GM18520 (cell line): ENCODE measurements at regions not wholly inside any gene's neighbourhood (a gene's known extent, or its start where the extent isn't known, plus 50 kb on each side); places are given as distances from the start of the nearest gene placed in this dataset.

Experiments used
- ATAC-seq: cut with Tn5 transposase; IDR thresholded peaks from one replicate; pipeline ENCODE4 v1.9.1; 2021; ENCODE audit not compliant: unreplicated experiment

- ATAC-seq = no peak
These were observed 142.5 kb upstream of the FERMT1 start for GRCh38 chr20:6265204-6265904.

GRCh38 chr20:6253396-6253795 is 130.6 kb upstream of the FERMT1 start:
- no peak for ATAC-seq

GRCh38 chr20:6245436-6245835 is 122.6 kb upstream of the FERMT1 start:
- ATAC-seq = no peak

DNA sequence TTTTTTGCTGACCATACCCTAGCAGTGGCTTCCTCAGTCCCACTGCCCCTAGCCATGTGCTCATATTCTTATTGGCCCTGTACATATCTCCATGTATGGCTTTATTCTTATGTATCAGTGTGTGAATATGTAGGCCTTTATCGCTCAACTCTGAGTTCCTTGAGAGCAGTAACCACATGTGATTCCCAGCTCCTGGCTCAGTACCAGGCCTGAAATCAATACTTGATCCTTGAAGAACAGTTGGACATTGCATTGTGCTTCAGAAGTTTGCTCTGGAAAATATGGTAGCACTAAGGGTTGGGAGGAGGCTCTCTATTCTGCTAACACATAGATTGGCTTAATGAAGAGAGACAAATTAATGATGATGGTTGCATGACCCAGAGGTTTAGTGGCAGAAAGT is 118.8 kb upstream of the FERMT1 start:
- ATAC-seq = no peak

GRCh38 chr20:6240059-6240458 is 117.2 kb upstream of the FERMT1 start:
- ATAC-seq = no peak

DNA sequence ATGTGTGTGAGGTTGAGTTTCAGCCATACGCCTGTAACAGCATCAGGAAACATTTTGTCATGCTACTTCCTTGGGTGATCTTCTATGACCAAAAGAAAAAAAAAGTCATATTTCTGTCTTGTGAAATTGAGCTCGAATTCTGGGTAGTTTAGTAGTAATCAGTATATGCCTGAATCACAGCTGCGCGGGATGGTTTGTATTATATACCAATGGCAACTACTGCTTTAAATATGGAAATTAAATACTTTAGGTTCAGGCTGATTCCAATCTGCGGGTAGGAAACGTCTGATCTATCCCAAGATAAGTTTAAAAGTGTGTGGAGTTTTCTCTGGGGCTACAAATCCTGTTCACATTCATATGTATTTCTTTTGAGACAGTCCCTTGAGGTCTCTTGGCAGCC is 115.6 kb upstream of the FERMT1 start:
- ATAC-seq = no peak

DNA sequence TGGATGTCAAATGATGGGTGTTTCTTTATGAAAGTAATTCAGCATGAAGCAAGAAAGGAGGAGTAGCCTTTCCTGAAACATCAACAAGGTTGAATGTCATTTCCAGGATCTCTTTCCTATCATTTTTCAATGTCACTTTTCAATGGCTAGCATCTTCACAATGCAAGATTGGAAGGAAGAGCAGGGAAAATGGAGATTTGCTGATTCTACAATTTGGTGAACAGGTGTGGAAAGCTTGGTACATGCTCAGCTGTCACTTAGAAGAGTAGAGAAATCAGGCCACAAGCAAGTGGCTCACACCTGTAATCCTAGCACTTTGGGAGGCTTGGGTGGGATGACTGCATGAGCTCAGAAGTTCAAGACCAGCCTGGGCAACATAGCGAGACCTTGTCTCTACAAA is 112.7 kb upstream of the FERMT1 start:
- no peak for ATAC-seq

DNA sequence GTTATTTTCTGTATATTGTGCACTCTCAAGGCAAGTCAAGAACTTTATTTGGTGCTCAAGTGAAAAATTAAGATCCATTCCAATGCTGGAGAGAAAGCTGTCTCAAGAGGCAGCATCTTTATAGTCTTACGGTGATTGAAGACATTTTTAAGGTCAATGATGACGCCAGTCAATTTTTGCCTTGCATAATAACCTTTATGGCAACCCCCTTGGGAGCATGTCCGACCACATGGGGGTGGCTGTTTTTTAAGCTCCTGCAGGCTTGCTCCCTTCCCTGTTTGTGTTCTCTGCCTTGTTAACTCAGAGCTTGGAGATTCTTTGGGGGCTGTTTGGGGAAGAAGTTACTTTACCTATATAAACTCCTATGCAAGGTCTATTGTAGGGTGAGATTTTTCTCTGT is 109.6 kb upstream of the FERMT1 start:
- ATAC-seq = no peak

DNA sequence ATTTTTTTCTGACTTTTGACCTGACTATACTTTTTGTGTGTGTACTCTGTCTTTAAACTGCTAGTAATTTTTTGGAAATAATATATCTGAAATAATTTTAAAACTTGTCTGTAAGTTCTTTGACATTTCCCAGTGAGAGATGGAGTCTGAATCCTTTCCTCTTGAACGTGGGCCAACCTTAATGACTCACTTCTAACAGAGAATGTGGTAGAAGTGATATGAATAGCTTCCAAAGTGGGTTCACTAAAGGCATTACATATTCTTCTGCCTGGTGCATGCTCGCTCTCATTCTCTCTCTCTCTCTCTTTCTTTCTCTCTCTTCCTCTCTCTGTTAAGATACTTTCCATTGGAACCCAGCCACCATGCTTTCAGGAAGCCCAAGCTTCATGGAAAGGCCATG is 108.7 kb upstream of the FERMT1 start:
- no peak for ATAC-seq

DNA sequence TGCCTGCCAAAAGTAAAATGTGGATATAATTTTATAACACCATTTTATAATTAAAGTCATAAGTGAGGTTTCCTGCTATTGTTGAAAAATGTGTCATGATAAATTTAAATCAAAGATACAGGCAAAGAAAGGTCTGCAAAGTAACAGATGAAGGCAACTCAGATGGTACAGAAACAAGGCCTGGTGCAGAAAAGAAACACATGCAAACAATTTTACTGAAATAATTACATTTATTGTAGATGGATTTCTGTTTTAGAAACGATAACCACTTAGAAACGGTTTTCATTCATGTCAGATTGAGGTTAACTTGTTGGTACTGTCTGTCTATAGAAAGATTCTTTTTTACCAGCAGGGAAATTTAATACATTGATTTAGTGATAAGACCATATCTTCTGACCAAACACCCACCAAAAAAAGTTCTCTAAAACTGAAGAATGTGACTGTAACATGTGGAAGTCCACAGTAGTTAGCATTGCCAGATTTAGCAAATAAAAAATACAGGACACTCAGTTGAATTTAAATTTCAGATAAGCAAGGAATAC is 105.5 kb upstream of the FERMT1 start:
- no peak for ATAC-seq

DNA sequence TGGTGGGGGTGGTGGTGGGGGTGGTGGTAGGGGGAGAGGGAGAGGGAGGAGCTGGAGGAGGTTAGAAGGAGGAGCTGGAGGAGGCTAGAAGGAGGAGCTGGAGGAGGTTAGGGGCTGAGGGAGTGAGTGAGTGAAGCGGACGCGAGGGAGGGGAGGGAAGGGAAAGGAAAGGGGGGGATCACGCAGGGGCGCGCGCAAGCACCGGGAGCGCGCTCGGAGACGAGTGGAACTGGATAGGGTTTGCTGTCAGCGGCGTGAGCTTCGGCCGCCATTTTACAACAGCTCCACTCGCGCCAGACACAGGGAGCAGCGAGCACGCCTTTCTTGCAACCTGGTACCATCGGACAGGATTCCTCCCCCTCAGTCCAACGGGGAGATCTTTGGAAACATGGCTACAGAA is 90.5 kb upstream of the FERMT1 start:
- ATAC-seq = no peak

DNA sequence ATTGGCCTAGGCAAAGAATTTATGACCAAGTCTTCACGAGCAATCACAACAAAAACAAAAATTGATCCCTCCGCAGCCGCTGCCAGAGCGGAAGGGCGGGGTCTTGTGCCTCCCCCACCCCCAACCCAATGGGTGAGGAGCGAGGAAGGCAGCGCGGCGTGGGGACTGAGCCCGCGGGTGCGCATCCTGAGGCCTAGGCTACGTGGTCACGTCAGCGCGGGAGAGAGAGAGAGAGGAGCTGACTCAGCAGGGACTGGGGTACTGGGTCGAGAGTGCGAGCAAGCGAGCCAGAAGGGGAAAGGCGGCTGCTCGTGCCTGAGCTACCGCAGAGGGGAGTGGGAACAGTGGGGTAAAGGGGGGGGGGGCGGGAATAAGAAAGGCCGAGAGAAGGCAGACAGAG is 90.1 kb upstream of the FERMT1 start:
- ATAC-seq = no peak

- ATAC-seq = no peak
These were observed 86.3 kb upstream of the FERMT1 start for GRCh38 chr20:6209093-6209492.

GRCh38 chr20:6200092-6200491 is 77.3 kb upstream of the FERMT1 start:
- ATAC-seq = no peak

DNA sequence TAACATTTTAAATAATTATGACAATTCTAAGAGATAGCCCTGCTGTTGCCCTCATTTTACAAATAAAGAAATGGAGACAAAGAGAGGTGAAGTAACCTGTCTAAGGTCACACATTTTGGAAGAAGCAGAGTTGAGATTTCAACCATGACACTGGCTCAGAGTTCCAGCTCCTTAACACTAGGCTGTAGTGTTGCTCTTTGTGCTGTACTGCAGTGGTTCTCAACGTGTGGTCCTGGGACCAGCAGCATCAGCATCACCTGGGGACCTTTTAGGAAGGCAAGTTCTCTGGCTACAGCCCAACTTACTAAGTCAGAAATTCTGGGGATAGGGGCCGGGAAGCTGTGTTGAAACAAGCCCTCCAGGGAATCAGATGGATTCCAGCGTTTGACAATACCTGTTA is 62.4 kb upstream of the FERMT1 start:
- ATAC-seq = no peak

- no peak for ATAC-seq
These were observed 61.3 kb upstream of the FERMT1 start for GRCh38 chr20:6184086-6184485.

DNA sequence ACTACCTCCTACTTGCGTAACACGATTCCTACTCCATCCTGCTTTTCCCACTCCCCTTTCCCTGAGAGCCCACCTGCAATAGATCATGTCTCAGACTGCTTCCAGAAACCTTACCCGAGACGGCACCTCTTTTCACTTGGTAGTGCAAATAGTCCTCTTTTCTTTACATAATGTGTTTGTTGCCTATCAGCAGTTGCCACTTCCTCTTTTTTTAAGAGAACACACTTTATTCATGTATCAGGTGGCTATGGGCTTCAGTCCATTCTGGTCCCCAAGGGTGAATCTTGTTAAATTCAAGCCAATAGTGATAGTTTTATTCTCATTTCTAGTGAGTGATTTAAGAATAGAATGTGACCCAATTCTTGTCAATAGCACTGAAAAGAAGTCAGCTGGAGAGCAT is 57.7 kb upstream of the FERMT1 start:
- no peak for ATAC-seq

DNA sequence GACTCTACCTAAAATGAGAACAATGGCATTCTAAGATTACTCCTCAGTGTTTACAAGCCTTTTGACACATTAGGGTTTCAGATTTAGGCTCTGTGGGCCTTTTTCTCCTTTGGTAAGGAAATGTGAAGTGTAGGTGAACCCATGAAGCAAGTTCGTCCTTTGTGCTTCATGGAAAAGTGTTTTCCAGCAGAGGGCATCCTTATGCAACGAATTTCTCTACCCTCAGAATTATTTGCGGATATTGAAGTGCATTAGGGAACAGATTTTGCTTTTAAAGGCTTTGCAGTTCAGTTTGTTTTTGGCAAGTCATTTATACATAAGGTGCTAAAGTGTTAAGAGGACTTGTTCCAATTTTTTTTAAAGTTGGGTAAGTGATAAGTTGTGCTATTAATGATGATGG is 55.7 kb upstream of the FERMT1 start:
- no peak for ATAC-seq

DNA sequence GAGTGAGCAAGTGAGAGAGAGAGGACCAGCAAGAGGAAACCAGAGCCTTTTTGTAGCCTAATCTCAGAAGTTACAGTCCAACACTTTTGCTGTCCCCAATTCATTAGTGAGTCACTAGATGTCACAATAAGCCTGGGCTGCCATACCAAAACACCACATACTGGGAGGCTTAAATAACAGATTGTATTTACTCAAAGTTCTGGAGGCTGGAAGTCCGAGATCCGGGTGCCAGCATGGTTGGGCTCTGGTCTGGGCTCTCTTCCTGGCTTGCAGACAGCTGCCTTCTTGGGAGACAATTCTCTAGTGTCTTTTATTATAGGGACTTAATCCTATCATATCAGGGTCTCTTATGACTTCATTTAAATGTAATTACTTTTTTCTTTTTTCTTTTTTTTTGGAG is 50.7 kb upstream of the FERMT1 start:
- ATAC-seq = no peak
